Naive thymus-derived CD4-positive, alpha-beta T cell (primary cell): ENCODE measurements at regions not wholly inside any gene's neighbourhood (a gene's known extent, or its start where the extent isn't known, plus 50 kb on each side); places are given as distances from the start of the nearest gene placed in this dataset.
"Not testable (repeated sequence)": the region's sequence is repeated elsewhere in the genome, so short reads cannot be mapped to it uniquely, and the experiment has no call there.

ENCODE experiments used
- ATAC-seq: fragments of 150-1000 bp; cut with Tn5 transposase; 2 replicates; pipeline ENCODE4 v1.10.0; 2021; ENCODE audit warnings: mild to moderate bottlenecking, moderate library complexity
- CTCF ChIA-PET: fragments of 350-600 bp; sonication (Branson Sonifier 250); formaldehyde crosslinking; loops from one replicate; lab custom pipeline; 2021; ENCODE audit warnings: antibody characterized with exemption; lab: Charles Lee
- POLR2A ChIA-PET: fragments of 350-600 bp; sonication (Branson Sonifier 250); formaldehyde crosslinking; loops from one replicate; lab custom pipeline; 2021; ENCODE audit warnings: antibody characterized with exemption, inconsistent platforms; lab: Charles Lee
- DNase-seq, 9 donors: peaks; one replicate each; pipeline versions ENCODE4 v3.0.0 to v3.0.0-alpha.2; 2020 to 2022; ENCODE audit warnings: mixed read lengths in 1 of 9
- H3K27ac ChIP-seq: one replicate; pipeline ENCODE4 v1.7.0; 2013; ENCODE audit warnings: mild to moderate bottlenecking, low read depth, low read length, moderate library complexity
- H3K27me3 ChIP-seq, 2 donors: one replicate each; pipeline ENCODE4 v1.7.0; 2013; ENCODE audit warnings: low read length in 2 of 2, mild to moderate bottlenecking in 2 of 2, moderate library complexity in 2 of 2; ENCODE audit not compliant: control insufficient read depth in 2 of 2, insufficient read depth in 2 of 2
- H3K36me3 ChIP-seq, 3 experiments: 1 replicate in 2 of 3; 2 replicates in 1 of 3; pipeline ENCODE4 v1.7.0; 2013; ENCODE audit warnings: low read length in 3 of 3, mild to moderate bottlenecking in 3 of 3, moderate library complexity in 1 of 3; ENCODE audit not compliant: insufficient read depth in 3 of 3, control insufficient read depth in 2 of 3
- H3K4me1 ChIP-seq, 2 donors: one replicate each; pipeline ENCODE4 v1.7.0; 2013; ENCODE audit warnings: low read length in 2 of 2, mild to moderate bottlenecking in 2 of 2, moderate library complexity in 1 of 2; ENCODE audit not compliant: control insufficient read depth in 2 of 2, insufficient read depth in 2 of 2
- H3K4me3 ChIP-seq: 2 replicates; pipeline ENCODE4 v1.7.0; 2013; ENCODE audit warnings: mild to moderate bottlenecking, low read length
- H3K9me3 ChIP-seq, 3 experiments: 1 replicate in 2 of 3; 2 replicates in 1 of 3; pipeline ENCODE4 v1.7.0; 2013; ENCODE audit warnings: low read length in 3 of 3; ENCODE audit not compliant: control insufficient read depth in 2 of 3
- H3K27ac Mint-ChIP-seq, 9 donors: one replicate each; pipeline ENCODE4 v1.8.0; 2020 to 2022; ENCODE audit warnings: mixed read lengths in 9 of 9, mild to moderate bottlenecking in 8 of 9, moderate library complexity in 5 of 9, inconsistent platforms in 2 of 9
- H3K27me3 Mint-ChIP-seq, 5 donors: one replicate each; pipeline ENCODE4 v1.8.0; 2021 to 2022; ENCODE audit warnings: mixed read lengths in 5 of 5, mild to moderate bottlenecking in 1 of 5
- H3K36me3 Mint-ChIP-seq, 5 donors: one replicate each; pipeline ENCODE4 v1.8.0; 2020 to 2022; ENCODE audit warnings: mixed read lengths in 5 of 5, mild to moderate bottlenecking in 3 of 5, inconsistent platforms in 1 of 5
- H3K4me1 Mint-ChIP-seq, 7 donors: one replicate each; pipeline ENCODE4 v1.8.0; 2020 to 2022; ENCODE audit warnings: mixed read lengths in 7 of 7, mild to moderate bottlenecking in 3 of 7, inconsistent platforms in 1 of 7
- H3K4me3 Mint-ChIP-seq, 10 donors: one replicate each; pipeline ENCODE4 v1.8.0; 2020 to 2022; ENCODE audit warnings: mild to moderate bottlenecking in 10 of 10, mixed read lengths in 10 of 10, moderate library complexity in 6 of 10, inconsistent platforms in 2 of 10
- H3K9me3 Mint-ChIP-seq, 11 donors: one replicate each; pipeline ENCODE4 v1.8.0; 2020 to 2022; ENCODE audit warnings: mixed read lengths in 11 of 11, mild to moderate bottlenecking in 4 of 11, inconsistent platforms in 1 of 11, moderate library complexity in 1 of 11
- intact Hi-C, 2 donors: fragments of 100-400 bp; cut with micrococcal nuclease; formaldehyde crosslinking; loops; one replicate each; pipeline ENCODE4 v1.15.1; 2023

- no peaks in the 10 kb centered on the region for H3K36me3 Mint-ChIP-seq
- ChIA-PET POLR2A (no interaction called here), CTCF (no interaction called here)
- peak overlapping the region in 1 of 9 donors; percentile 8 for H3K27ac Mint-ChIP-seq
- intact Hi-C loops: no loop called here
- Histone ChIP-seq H3K4me3 (no peak overlapping the region), H3K27ac (no peak overlapping the region), H3K27me3 (no peaks in the 10 kb centered on the region), H3K4me1 (peaks cover 0 to 6% of the 10 kb centered on the region in 2 donors), H3K36me3 (no peaks in the 10 kb centered on the region), H3K9me3 (no peaks in the 10 kb centered on the region)
- no peak overlapping the region for H3K4me3 Mint-ChIP-seq
- peaks cover 0 to 19% (median 0%) of the 10 kb centered on the region in 7 donors for H3K4me1 Mint-ChIP-seq
- no peak for DNase-seq
- ATAC-seq: no peak
- peaks cover 0 to 19% (median 8%) of the 10 kb centered on the region in 5 donors for H3K27me3 Mint-ChIP-seq
- H3K9me3 Mint-ChIP-seq: peaks cover 0 to 4% (median 0%) of the 10 kb centered on the region in 11 donors
These were observed 86.0 kb upstream of the LHX1 start for GRCh38 chr17:36851250-36851649.

GRCh38 chr17:36852478-36852877 lies 84.8 kb upstream of the LHX1 start:
- H3K9me3 ChIP-seq, intact Hi-C loops, H3K27me3 ChIP-seq, H3K9me3 Mint-ChIP-seq, CTCF ChIA-PET, ATAC-seq, DNase-seq, H3K4me1 ChIP-seq, H3K27ac Mint-ChIP-seq, H3K36me3 ChIP-seq, POLR2A ChIA-PET, H3K36me3 Mint-ChIP-seq, H3K27ac ChIP-seq, H3K4me3 Mint-ChIP-seq, H3K4me3 ChIP-seq: not testable (repeated sequence)
- Mint-ChIP-seq H3K4me1 (peaks cover 0 to 19% (median 0%) of the 10 kb centered on the region in 7 donors), H3K27me3 (peaks cover 3 to 18% (median 6%) of the 10 kb centered on the region in 5 donors)

GRCh38 chr17:36854982-36855381 lies 82.3 kb upstream of the LHX1 start:
- peaks cover 0 to 4% (median 0%) of the 10 kb centered on the region in 11 donors for H3K9me3 Mint-ChIP-seq
- H3K4me3 Mint-ChIP-seq: no peak overlapping the region
- peaks cover 3 to 18% (median 7%) of the 10 kb centered on the region in 5 donors for H3K27me3 Mint-ChIP-seq
- Histone ChIP-seq H3K4me1 (peaks cover 0 to 2% of the 10 kb centered on the region in 2 donors), H3K4me3 (no peak overlapping the region), H3K9me3 (no peaks in the 10 kb centered on the region), H3K27ac (no peak overlapping the region), H3K36me3 (no peaks in the 10 kb centered on the region), H3K27me3 (no peaks in the 10 kb centered on the region)
- CTCF ChIA-PET: no interaction called here
- H3K36me3 Mint-ChIP-seq: no peaks in the 10 kb centered on the region
- POLR2A ChIA-PET: no interaction called here
- peaks cover 0 to 13% (median 0%) of the 10 kb centered on the region in 7 donors for H3K4me1 Mint-ChIP-seq
- intact Hi-C loops: no loop called here
- H3K27ac Mint-ChIP-seq: no peak overlapping the region
- DNase-seq (no peak), ATAC-seq (no peak)

GRCh38 chr17:36855459-36855858 lies 81.8 kb upstream of the LHX1 start:
- no peak overlapping the region for H3K4me3 Mint-ChIP-seq
- peaks cover 0 to 4% (median 0%) of the 10 kb centered on the region in 11 donors for H3K9me3 Mint-ChIP-seq
- CTCF ChIA-PET: no interaction called here
- Histone ChIP-seq H3K27ac (no peak overlapping the region), H3K36me3 (no peaks in the 10 kb centered on the region), H3K4me3 (no peak overlapping the region), H3K9me3 (no peaks in the 10 kb centered on the region), H3K4me1 (no peaks in the 10 kb centered on the region), H3K27me3 (no peaks in the 10 kb centered on the region)
- DNase-seq (no peak), ATAC-seq (no peak)
- peaks cover 3 to 18% (median 7%) of the 10 kb centered on the region in 5 donors for H3K27me3 Mint-ChIP-seq
- H3K4me1 Mint-ChIP-seq: peaks cover 0 to 8% (median 0%) of the 10 kb centered on the region in 7 donors
- intact Hi-C loops: no loop called here
- H3K36me3 Mint-ChIP-seq: no peaks in the 10 kb centered on the region
- POLR2A ChIA-PET: no interaction called here
- no peak overlapping the region for H3K27ac Mint-ChIP-seq

GRCh38 chr17:36856222-36856621 lies 81.1 kb upstream of the LHX1 start:
- no peak for DNase-seq
- Mint-ChIP-seq H3K4me1 (peaks cover 0 to 1% (median 0%) of the 10 kb centered on the region in 7 donors), H3K9me3 (peaks cover 0 to 4% (median 0%) of the 10 kb centered on the region in 11 donors), H3K27ac (no peak overlapping the region), H3K36me3 (no peaks in the 10 kb centered on the region), H3K27me3 (peaks cover 3 to 22% (median 7%) of the 10 kb centered on the region in 5 donors), H3K4me3 (no peak overlapping the region)
- ATAC-seq: no peak
- no peaks in the 10 kb centered on the region for H3K27me3 ChIP-seq
- no peak overlapping the region for H3K4me3 ChIP-seq
- no peaks in the 10 kb centered on the region for H3K4me1 ChIP-seq
- H3K36me3 ChIP-seq: no peaks in the 10 kb centered on the region
- no peak overlapping the region for H3K27ac ChIP-seq
- H3K9me3 ChIP-seq: no peaks in the 10 kb centered on the region
- intact Hi-C loops: no loop called here
- ChIA-PET POLR2A (no interaction called here), CTCF (no interaction called here)

GRCh38 chr17:36856903-36857381 lies 80.3 kb upstream of the LHX1 start:
- intact Hi-C loops: no loop called here
- peaks cover 0 to 1% (median 0%) of the 10 kb centered on the region in 7 donors for H3K4me1 Mint-ChIP-seq
- DNase-seq: no peak

GRCh38 chr17:36857698-36858097 lies 79.6 kb upstream of the LHX1 start:
- POLR2A ChIA-PET: no interaction called here
- Histone ChIP-seq H3K27me3 (no peaks in the 10 kb centered on the region), H3K4me3 (no peak overlapping the region), H3K36me3 (no peaks in the 10 kb centered on the region), H3K9me3 (no peaks in the 10 kb centered on the region), H3K4me1 (no peaks in the 10 kb centered on the region), H3K27ac (no peak overlapping the region)
- intact Hi-C loops: no loop called here
- H3K9me3 Mint-ChIP-seq: peaks cover 0 to 1% (median 0%) of the 10 kb centered on the region in 11 donors
- H3K4me3 Mint-ChIP-seq: no peak overlapping the region
- H3K27me3 Mint-ChIP-seq: peaks cover 3 to 25% (median 7%) of the 10 kb centered on the region in 5 donors
- no peaks in the 10 kb centered on the region for H3K36me3 Mint-ChIP-seq
- CTCF ChIA-PET: no interaction called here
- no peak overlapping the region for H3K27ac Mint-ChIP-seq
- H3K4me1 Mint-ChIP-seq: peaks cover 0 to 1% (median 0%) of the 10 kb centered on the region in 7 donors
- no peak for ATAC-seq
- no peak for DNase-seq

More at GRCh38 chr17:36856903-36857381, 80.3 kb upstream of the LHX1 start:
- Mint-ChIP-seq H3K27ac (no peak overlapping the region), H3K4me3 (no peak overlapping the region), H3K9me3 (peaks cover 0 to 4% (median 0%) of the 10 kb centered on the region in 11 donors), H3K27me3 (peaks cover 3 to 28% (median 7%) of the 10 kb centered on the region in 5 donors), H3K36me3 (no peaks in the 10 kb centered on the region)
- Histone ChIP-seq H3K9me3 (no peaks in the 10 kb centered on the region), H3K4me1 (no peaks in the 10 kb centered on the region), H3K36me3 (no peaks in the 10 kb centered on the region), H3K4me3 (no peak overlapping the region), H3K27ac (no peak overlapping the region), H3K27me3 (no peaks in the 10 kb centered on the region)
- CTCF ChIA-PET: no interaction called here
- POLR2A ChIA-PET: no interaction called here
- no peak for ATAC-seq
